GM06990 (cell line): ENCODE measurements at regions not wholly inside any gene's neighbourhood (a gene's known extent, or its start where the extent isn't known, plus 50 kb on each side); places are given as distances from the start of the nearest gene placed in this dataset.

Experiments used
- DNase-seq: peaks from one replicate; pipeline ENCODE4 v3.0.0-alpha.2; 2011; ENCODE audit not compliant: insufficient read length; ENCODE audit errors: extremely low read depth
- H3K27me3 ChIP-seq: replicated peaks from 2 replicates; pipeline ENCODE4 v1.6.0; 2011; ENCODE audit warnings: low read length; ENCODE audit not compliant: control insufficient read depth, insufficient read depth
- H3K36me3 ChIP-seq: 2 replicates; pipeline ENCODE4 v1.5.1; 2011; ENCODE audit warnings: low read length; ENCODE audit not compliant: control insufficient read depth, insufficient read depth
- H3K4me3 ChIP-seq: replicated peaks from 2 replicates; pipeline ENCODE4 v1.5.1; 2011; ENCODE audit warnings: low read depth, mild to moderate bottlenecking, control low read depth, low read length
- CTCF ChIP-seq: IDR thresholded peaks from 2 replicates; pipeline ENCODE4 v1.5.1; 2011; ENCODE audit warnings: low read length, control low read depth, mild to moderate bottlenecking, inconsistent platforms; ENCODE audit not compliant: insufficient read depth, poor library complexity, severe bottlenecking

DNA sequence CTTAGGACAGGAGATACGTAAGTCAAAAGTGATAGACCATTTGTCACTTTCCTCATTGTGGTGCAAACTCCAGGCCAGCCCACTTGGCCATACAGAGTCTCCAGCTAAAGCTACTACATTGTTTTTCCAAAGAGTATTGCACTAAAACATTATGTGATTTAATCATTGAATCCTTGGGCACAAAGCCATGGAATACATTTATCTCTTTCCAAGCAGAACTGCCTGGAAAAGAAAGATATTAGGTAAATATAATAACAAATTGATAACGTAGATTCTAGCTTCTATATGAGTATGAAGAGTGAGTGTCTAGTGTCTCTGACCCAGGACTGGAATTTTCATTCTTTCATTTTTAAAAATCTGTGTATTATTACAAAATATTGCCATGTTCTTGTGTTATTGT lies 863.7 kb upstream of the SEMA6D start:
- TF ChIP-seq CTCF: no peak
- Histone ChIP-seq H3K4me3 (no peak overlapping the region), H3K36me3 (no peaks in the 10 kb centered on the region), H3K27me3 (no peaks in the 10 kb centered on the region)
- no peak for DNase-seq

- Histone ChIP-seq H3K27me3 (no peaks in the 10 kb centered on the region), H3K4me3 (no peak overlapping the region), H3K36me3 (no peaks in the 10 kb centered on the region)
- no peak for TF ChIP-seq CTCF
- no peak for DNase-seq
Observed at GRCh38 chr15:46854564-46854963, 862.7 kb upstream of the SEMA6D start.

DNA sequence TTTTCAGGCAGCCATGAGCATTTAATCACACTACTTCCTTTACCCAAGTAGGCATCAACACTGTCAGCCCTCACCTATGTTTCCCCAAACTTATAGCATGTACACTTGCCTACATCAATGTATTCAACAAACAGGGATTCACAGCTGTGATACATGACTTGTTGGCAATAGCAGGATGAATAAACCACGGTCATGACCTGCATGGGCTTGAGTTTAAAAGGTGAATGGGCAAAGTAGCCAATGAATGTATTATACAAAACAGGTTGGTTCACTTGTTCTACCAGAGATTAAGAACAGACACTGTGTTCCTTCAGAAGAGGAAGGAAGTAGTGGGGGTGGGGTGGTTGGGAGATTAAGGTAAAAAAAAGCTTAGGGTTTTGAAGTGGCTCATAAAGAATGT lies 861.9 kb upstream of the SEMA6D start:
- Histone ChIP-seq H3K27me3 (no peaks in the 10 kb centered on the region), H3K4me3 (no peak overlapping the region), H3K36me3 (no peaks in the 10 kb centered on the region)
- TF ChIP-seq CTCF: no peak
- no peak for DNase-seq

DNA sequence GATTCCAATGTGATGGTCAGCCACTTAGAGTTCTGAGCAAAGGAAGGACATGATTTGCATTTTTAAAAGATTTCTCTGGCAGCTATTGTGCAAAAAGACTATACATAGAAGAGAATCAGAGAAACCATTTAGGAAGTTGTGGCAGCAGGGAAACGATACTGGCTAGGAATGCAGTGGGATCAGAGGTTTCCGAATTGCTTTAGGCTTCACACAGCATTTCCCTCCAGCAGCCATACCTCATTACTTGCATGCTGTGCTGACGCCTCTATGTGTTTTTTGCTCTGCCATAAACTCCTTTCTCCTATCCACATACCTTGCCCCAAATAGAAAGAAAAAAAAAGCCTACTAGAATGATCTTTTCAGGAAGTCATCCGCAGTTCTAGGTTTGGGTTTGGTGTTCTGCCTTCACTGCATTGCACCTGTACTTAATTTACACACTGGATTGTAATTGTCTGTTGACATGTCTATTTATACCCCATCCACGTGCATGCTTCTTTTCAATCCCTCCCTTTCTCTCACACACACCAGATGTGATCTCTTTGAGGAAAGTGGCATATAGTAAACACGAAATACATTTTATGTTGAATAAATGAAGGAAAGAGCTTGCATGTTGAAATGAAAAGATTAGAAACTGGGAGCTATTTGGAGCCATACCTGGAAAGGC lies 860.3 kb upstream of the SEMA6D start:
- H3K27me3 ChIP-seq: no peaks in the 10 kb centered on the region
- DNase-seq: no peak
- no peak overlapping the region for H3K4me3 ChIP-seq
- TF ChIP-seq CTCF: no peak
- H3K36me3 ChIP-seq: no peaks in the 10 kb centered on the region

- DNase-seq: no peak
- Histone ChIP-seq H3K4me3 (no peak overlapping the region), H3K36me3 (no peaks in the 10 kb centered on the region), H3K27me3 (no peaks in the 10 kb centered on the region)
- TF ChIP-seq CTCF: no peak
Observed at GRCh38 chr15:46858150-46858549, 859.2 kb upstream of the SEMA6D start.

DNA sequence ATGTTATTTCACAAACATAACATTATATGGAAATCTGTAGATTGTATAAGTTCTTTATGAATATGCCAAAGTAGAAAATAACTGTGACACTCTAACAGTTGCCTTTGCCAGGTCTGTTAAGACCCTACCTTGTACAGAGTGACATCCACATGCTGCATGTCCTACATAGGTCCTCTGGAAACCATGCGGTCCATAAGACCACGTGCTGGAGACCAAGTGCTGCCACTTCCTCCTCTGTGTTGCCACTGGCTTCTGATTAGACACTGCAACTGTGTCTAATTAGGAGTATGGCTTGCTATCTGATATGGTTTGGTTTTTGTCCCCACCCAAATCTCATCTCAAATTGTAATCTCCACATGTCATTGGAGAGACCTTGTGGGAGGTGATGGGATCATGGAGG lies 855.5 kb upstream of the SEMA6D start:
- Histone ChIP-seq H3K4me3 (no peak overlapping the region), H3K27me3 (no peaks in the 10 kb centered on the region), H3K36me3 (no peaks in the 10 kb centered on the region)
- DNase-seq: no peak
- no peak for TF ChIP-seq CTCF
